Activated CD4-positive, alpha-beta T cell treated with anti-CD3 and anti-CD28 coated beads for 36 hours (primary cell): ENCODE measurements at regions not wholly inside any gene's neighbourhood (a gene's known extent, or its start where the extent isn't known, plus 50 kb on each side); places are given as distances from the start of the nearest gene placed in this dataset.
A peak's percentile ranks its signal among the peaks of the same experiment; 100 is the strongest.

ENCODE experiments used
- ATAC-seq: fragments of 200-7000 bp; cut with Tn5 transposase; one replicate; pipeline ENCODE4 v1.10.0; 2021; ENCODE audit warnings: mild to moderate bottlenecking, moderate library complexity
- CTCF ChIA-PET: fragments of 350-600 bp; sonication (Branson Sonifier 250); formaldehyde crosslinking; loops from one replicate; lab custom pipeline; 2021; ENCODE audit warnings: antibody characterized with exemption; lab: Charles Lee
- POLR2A ChIA-PET: fragments of 350-600 bp; sonication (Branson Sonifier 250); formaldehyde crosslinking; loops from one replicate; lab custom pipeline; 2021; ENCODE audit warnings: antibody characterized with exemption, inconsistent platforms; lab: Charles Lee
- DNase-seq: peaks from one replicate; pipeline ENCODE4 v3.0.0-alpha.2; 2020
- H3K27ac Mint-ChIP-seq: one replicate; pipeline ENCODE4 v1.8.0; 2021; ENCODE audit warnings: mixed read lengths
- H3K27me3 Mint-ChIP-seq: one replicate; pipeline ENCODE4 v1.8.0; 2021; ENCODE audit warnings: mixed read lengths
- H3K36me3 Mint-ChIP-seq: one replicate; pipeline ENCODE4 v1.8.0; 2021; ENCODE audit warnings: low read depth, mixed read lengths
- H3K4me1 Mint-ChIP-seq: one replicate; pipeline ENCODE4 v1.8.0; 2021; ENCODE audit warnings: mixed read lengths
- H3K4me3 Mint-ChIP-seq: one replicate; pipeline ENCODE4 v1.8.0; 2021; ENCODE audit warnings: mild to moderate bottlenecking, moderate library complexity, mixed read lengths
- H3K9me3 Mint-ChIP-seq: one replicate; pipeline ENCODE4 v1.8.0; 2021; ENCODE audit warnings: low read depth, mixed read lengths
- intact Hi-C, 2 experiments: fragments of 100-400 bp; cut with DNase I in 1 of 2; cut with micrococcal nuclease in 1 of 2; formaldehyde crosslinking; loops; one replicate each; pipeline versions ENCODE4 v1.14.2 to v1.15.1; 2022 to 2024; cut with DNase I, micrococcal nuclease

GRCh38 chr3:18660059-18660458, 234.9 kb upstream of the SATB1 start:
- ATAC-seq, result peak; percentile 30
- CTCF ChIA-PET, result interaction anchor here (0.7 to 1.6 kb wide), 7 partner anchors 10 to 103 kb away, joined by 3 to 7 read pairs (median 3); no protein-coding TSS in a partner anchor

GRCh38 chr3:18657858-18658820, 233.0 kb upstream of the SATB1 start:
- no peaks in the 10 kb centered on the region for H3K27me3 Mint-ChIP-seq

More at GRCh38 chr3:18660059-18660458, 234.9 kb upstream of the SATB1 start:
- POLR2A ChIA-PET, result interaction anchor here (0.7 to 1.0 kb wide), 2 partner anchors 10 to 19 kb away, joined by 3 to 7 read pairs; no protein-coding TSS in a partner anchor
- DNase-seq, result no peak
- H3K4me1 Mint-ChIP-seq, result peaks cover 66% of the 10 kb centered on the region
- H3K27ac Mint-ChIP-seq, result no peak overlapping the region
- peaks cover 15% of the 10 kb centered on the region for H3K36me3 Mint-ChIP-seq
- H3K4me3 Mint-ChIP-seq, result no peak overlapping the region
- H3K27me3 Mint-ChIP-seq, result no peaks in the 10 kb centered on the region
- intact Hi-C loops, result loop anchor here (1.0 kb wide), 2 partner anchors 11 to 101 kb away; no protein-coding TSS in a partner anchor
- peaks cover 11% of the 10 kb centered on the region for H3K9me3 Mint-ChIP-seq

GRCh38 chr3:18656866-18657265, 231.7 kb upstream of the SATB1 start:
- Mint-ChIP-seq H3K9me3 (peaks cover 11% of the 10 kb centered on the region), H3K4me1 (peaks cover 77% of the 10 kb centered on the region), H3K27ac (peak overlapping the region; percentile 85), H3K4me3 (peak overlapping the region; percentile 52), H3K27me3 (no peaks in the 10 kb centered on the region), H3K36me3 (peaks cover 18% of the 10 kb centered on the region)
- intact Hi-C loops, result loop anchor here in 1 of 2 experiments (10.0 kb wide), 1 partner anchor 1398 kb away; no protein-coding TSS in a partner anchor
- ATAC-seq (peak; percentile 45), DNase-seq (no peak)
- ChIA-PET CTCF (interaction anchor here (0.7 to 2.4 kb wide), 7 partner anchors 11 to 226 kb away, joined by 3 to 11 read pairs (median 6); no protein-coding TSS in a partner anchor), POLR2A (interaction anchor here (0.5 to 1.6 kb wide), 5 partner anchors 7 to 331 kb away, joined by 3 to 8 read pairs (median 5); no protein-coding TSS in a partner anchor)

More at GRCh38 chr3:18657858-18658820, 233.0 kb upstream of the SATB1 start:
- H3K4me3 Mint-ChIP-seq, result peak overlapping the region; percentile 52
- peak overlapping the region; percentile 85 for H3K27ac Mint-ChIP-seq
- ATAC-seq, result peak; percentile 71
- POLR2A ChIA-PET, result interaction anchor here (0.7 to 1.4 kb wide), 6 partner anchors 9 to 83 kb away, joined by 3 to 8 read pairs (median 4); no protein-coding TSS in a partner anchor
- intact Hi-C loops, result loop anchor here in 1 of 2 experiments (10.0 kb wide), 1 partner anchor 1397 kb away; no protein-coding TSS in a partner anchor
- H3K36me3 Mint-ChIP-seq, result peaks cover 17% of the 10 kb centered on the region
- peaks cover 13% of the 10 kb centered on the region for H3K9me3 Mint-ChIP-seq
- peaks cover 70% of the 10 kb centered on the region for H3K4me1 Mint-ChIP-seq
- DNase-seq, result peak; percentile 51
- CTCF ChIA-PET, result interaction anchor here (0.5 to 2.4 kb wide), 16 partner anchors 11 to 242 kb away, joined by 3 to 11 read pairs (median 4); no protein-coding TSS in a partner anchor

- intact Hi-C loops, result loop anchor here in 1 of 2 experiments (10.0 kb wide), 1 partner anchor 1398 kb away; no protein-coding TSS in a partner anchor
- peaks cover 77% of the 10 kb centered on the region for H3K4me1 Mint-ChIP-seq
- peak overlapping the region; percentile 52 for H3K4me3 Mint-ChIP-seq
- H3K27ac Mint-ChIP-seq, result peak overlapping the region; percentile 85
- ChIA-PET POLR2A (interaction anchor here (0.5 to 1.6 kb wide), 4 partner anchors 22 to 332 kb away, joined by 3 to 4 read pairs (median 3); no protein-coding TSS in a partner anchor), CTCF (interaction anchor here (1.0 to 2.4 kb wide), 6 partner anchors 11 to 97 kb away, joined by 3 to 11 read pairs (median 6); no protein-coding TSS in a partner anchor)
- DNase-seq (no peak), ATAC-seq (peak; percentile 34)
- H3K27me3 Mint-ChIP-seq, result no peaks in the 10 kb centered on the region
- peaks cover 7% of the 10 kb centered on the region for H3K9me3 Mint-ChIP-seq
- H3K36me3 Mint-ChIP-seq, result peaks cover 17% of the 10 kb centered on the region
Observed at GRCh38 chr3:18656410-18656809, 231.3 kb upstream of the SATB1 start.

DNA sequence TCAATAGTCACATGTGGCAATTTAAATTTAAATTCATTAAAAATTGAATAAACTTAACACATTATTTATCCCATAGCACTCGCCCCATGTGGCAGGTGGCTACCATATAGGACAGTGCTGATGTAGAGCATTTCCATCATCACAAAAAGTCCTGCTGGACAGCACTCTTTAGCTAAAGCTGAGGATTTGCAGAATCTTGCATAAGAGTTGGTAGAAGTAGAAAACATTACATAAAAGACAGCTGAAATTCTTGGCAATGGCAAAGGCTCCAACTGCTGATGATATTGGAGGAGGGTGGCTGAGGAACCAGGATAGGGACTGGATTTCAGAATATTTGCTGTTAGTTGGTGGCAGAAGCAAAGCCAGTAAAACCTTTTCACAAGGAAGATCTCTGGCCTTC, 230.7 kb upstream of the SATB1 start:
- POLR2A ChIA-PET, result interaction anchor here (0.5 to 1.6 kb wide), 3 partner anchors 23 to 210 kb away, joined by 3 read pairs; no protein-coding TSS in a partner anchor

DNA sequence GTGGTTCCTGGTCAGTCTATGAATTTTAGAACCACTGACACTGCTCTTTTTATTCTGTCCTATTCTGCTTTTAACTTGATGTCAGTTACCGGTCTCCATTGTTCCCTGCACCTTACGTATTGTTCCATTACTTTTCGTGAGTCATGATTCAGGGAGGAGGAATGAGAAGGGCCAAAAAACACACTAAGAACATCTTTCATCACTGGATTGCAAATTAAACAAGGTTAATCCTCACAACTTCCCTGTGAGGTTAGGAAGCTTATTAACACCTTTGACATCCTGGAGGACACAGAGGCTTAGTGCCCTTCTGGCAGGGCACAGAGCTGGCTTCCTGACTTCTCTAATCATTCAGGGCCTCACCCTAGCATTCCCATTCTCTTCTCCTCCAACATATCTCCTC, 227.6 kb upstream of the SATB1 start:
- H3K27ac Mint-ChIP-seq, result peak overlapping the region; percentile 86
- peaks cover 14% of the 10 kb centered on the region for H3K36me3 Mint-ChIP-seq
- ChIA-PET CTCF (no interaction called here), POLR2A (no interaction called here)
- H3K9me3 Mint-ChIP-seq, result peaks cover 2% of the 10 kb centered on the region
- H3K27me3 Mint-ChIP-seq, result no peaks in the 10 kb centered on the region
- DNase-seq (no peak), ATAC-seq (no peak)
- no peak overlapping the region for H3K4me3 Mint-ChIP-seq
- intact Hi-C loops, result loop anchor here in 1 of 2 experiments (10.0 kb wide), 1 partner anchor 1402 kb away; no protein-coding TSS in a partner anchor
- peaks cover 79% of the 10 kb centered on the region for H3K4me1 Mint-ChIP-seq

More for the DNA sequence above, 230.7 kb upstream of the SATB1 start:
- H3K4me1 Mint-ChIP-seq, result peaks cover 76% of the 10 kb centered on the region
- peak overlapping the region; percentile 85 for H3K27ac Mint-ChIP-seq
- intact Hi-C loops, result loop anchor here in 1 of 2 experiments (10.0 kb wide), 1 partner anchor 1399 kb away; no protein-coding TSS in a partner anchor
- no peak for DNase-seq
- no peaks in the 10 kb centered on the region for H3K27me3 Mint-ChIP-seq
- peaks cover 12% of the 10 kb centered on the region for H3K36me3 Mint-ChIP-seq
- no peak for ATAC-seq
- CTCF ChIA-PET, result interaction anchor here (1.0 to 1.9 kb wide), 3 partner anchors 13 to 96 kb away, joined by 3 to 4 read pairs (median 3); no protein-coding TSS in a partner anchor
- H3K4me3 Mint-ChIP-seq, result no peak overlapping the region
- H3K9me3 Mint-ChIP-seq, result peaks cover 2% of the 10 kb centered on the region

GRCh38 chr3:18650731-18651130, 225.6 kb upstream of the SATB1 start:
- H3K9me3 Mint-ChIP-seq, result peaks cover 2% of the 10 kb centered on the region
- H3K4me1 Mint-ChIP-seq, result peaks cover 79% of the 10 kb centered on the region
- ChIA-PET CTCF (no interaction called here), POLR2A (no interaction called here)
- H3K27me3 Mint-ChIP-seq, result no peaks in the 10 kb centered on the region
- DNase-seq (no peak), ATAC-seq (no peak)
- H3K36me3 Mint-ChIP-seq, result peaks cover 18% of the 10 kb centered on the region
- H3K27ac Mint-ChIP-seq, result peak overlapping the region; percentile 98
- no peak overlapping the region for H3K4me3 Mint-ChIP-seq
- intact Hi-C loops, result loop anchor here in 1 of 2 experiments (10.0 kb wide), 1 partner anchor 1404 kb away; no protein-coding TSS in a partner anchor

DNA sequence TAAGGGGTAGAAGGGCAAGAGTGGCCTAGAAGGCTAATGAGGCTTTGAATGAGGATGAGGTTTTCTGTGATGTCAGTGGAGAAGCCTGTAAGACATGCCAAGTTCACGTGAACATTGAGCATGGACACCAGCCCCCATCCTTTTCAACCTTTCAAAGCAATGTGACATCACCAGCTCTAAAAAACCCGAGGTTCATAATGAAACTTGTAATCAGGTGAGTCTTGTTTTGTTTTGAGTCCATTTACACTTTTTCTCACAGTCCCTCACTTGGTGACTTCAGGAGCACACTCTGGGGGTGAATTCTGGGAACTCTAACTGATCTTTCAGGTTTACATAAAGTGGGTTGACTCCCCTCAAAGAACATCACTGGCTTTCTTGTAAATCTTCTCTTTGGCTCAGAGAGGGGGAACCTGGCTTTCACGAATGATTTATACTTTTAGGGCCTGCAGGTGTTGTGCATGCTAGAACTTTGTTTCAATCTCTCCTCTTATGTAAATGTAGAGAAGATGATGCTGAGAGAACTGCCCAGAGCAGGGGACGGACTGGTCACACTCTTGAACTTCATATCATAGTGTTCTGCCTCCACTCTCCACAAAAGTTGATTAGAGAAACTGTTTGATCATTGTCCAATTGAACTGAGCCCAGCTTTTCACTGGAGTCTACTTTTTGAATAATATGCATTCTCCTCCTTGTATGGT, 224.7 kb upstream of the SATB1 start:
- POLR2A ChIA-PET, result interaction anchor here (0.6 to 5.7 kb wide), 9 partner anchors 8 to 229 kb away, joined by 3 to 66 read pairs (median 5); no protein-coding TSS in a partner anchor
- ATAC-seq, result peak; percentile 79
- DNase-seq, result peak; percentile 80
- peaks cover 84% of the 10 kb centered on the region for H3K4me1 Mint-ChIP-seq
- intact Hi-C loops, result loop anchor here (1.0 to 10.0 kb wide), 14 partner anchors 10 to 1405 kb away; partner anchors contain the start of genes SATB1 (in 1 of the 2) and TBC1D5 (in 1 of the 2)
- peak overlapping the region; percentile 34 for H3K4me3 Mint-ChIP-seq
- H3K36me3 Mint-ChIP-seq, result peaks cover 18% of the 10 kb centered on the region
- peaks cover 3% of the 10 kb centered on the region for H3K9me3 Mint-ChIP-seq
- H3K27me3 Mint-ChIP-seq, result no peaks in the 10 kb centered on the region
- H3K27ac Mint-ChIP-seq, result peak overlapping the region; percentile 98
- CTCF ChIA-PET, result interaction anchor here (0.7 to 2.4 kb wide), 9 partner anchors 19 to 114 kb away, joined by 3 to 13 read pairs (median 5); no protein-coding TSS in a partner anchor

DNA sequence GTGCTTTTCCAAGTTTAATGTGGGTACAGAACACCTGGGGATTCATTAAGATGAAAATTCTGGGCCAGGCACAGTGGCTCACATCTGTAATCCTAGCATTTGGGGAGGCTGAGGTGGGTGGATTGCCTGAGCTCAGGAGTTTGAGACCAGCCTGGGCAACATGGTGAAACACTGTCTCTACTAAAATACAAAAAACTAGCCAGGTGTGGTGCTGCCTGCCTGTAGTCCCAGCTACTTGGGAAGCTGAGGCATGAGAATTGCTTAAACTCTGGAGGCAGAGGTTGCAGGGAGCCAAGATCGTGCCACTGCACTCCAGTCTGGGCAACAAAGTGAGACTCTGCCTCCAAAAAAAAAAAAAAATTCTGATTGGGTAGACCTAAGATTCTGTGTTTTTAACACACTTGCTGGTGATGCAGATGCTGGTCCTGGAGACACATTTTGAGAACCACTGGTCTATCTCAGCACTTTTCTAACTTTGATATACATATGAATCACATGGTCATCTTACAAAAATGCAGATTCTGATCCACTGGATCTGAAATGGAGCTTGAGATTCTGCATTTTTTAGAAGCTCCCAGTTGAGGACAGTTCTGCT, 223.8 kb upstream of the SATB1 start:
- H3K27ac Mint-ChIP-seq, result peak overlapping the region; percentile 98
- H3K4me1 Mint-ChIP-seq, result peaks cover 92% of the 10 kb centered on the region
- H3K36me3 Mint-ChIP-seq, result peaks cover 18% of the 10 kb centered on the region
- peak; percentile 21 for ATAC-seq
- POLR2A ChIA-PET, result interaction anchor here (0.6 to 5.7 kb wide), 11 partner anchors 9 to 228 kb away, joined by 3 to 66 read pairs (median 5); no protein-coding TSS in a partner anchor
- no peak for DNase-seq
- peak overlapping the region; percentile 5 for H3K4me3 Mint-ChIP-seq
- H3K27me3 Mint-ChIP-seq, result no peaks in the 10 kb centered on the region
- CTCF ChIA-PET, result interaction anchor here (0.6 to 2.4 kb wide), 13 partner anchors 13 to 255 kb away, joined by 3 to 13 read pairs (median 3); no protein-coding TSS in a partner anchor
- H3K9me3 Mint-ChIP-seq, result peaks cover 2% of the 10 kb centered on the region
- intact Hi-C loops, result loop anchor here (1.0 to 10.0 kb wide), 13 partner anchors 11 to 904 kb away; partner anchors contain the start of genes SATB1 (in 1 of the 2) and TBC1D5 (in 1 of the 2)
